ENCODE measurements at regions not wholly inside any gene's neighbourhood (a gene's known extent, or its start where the extent isn't known, plus 50 kb on each side); places are given as distances from the start of the nearest gene placed in this dataset.

DNA sequence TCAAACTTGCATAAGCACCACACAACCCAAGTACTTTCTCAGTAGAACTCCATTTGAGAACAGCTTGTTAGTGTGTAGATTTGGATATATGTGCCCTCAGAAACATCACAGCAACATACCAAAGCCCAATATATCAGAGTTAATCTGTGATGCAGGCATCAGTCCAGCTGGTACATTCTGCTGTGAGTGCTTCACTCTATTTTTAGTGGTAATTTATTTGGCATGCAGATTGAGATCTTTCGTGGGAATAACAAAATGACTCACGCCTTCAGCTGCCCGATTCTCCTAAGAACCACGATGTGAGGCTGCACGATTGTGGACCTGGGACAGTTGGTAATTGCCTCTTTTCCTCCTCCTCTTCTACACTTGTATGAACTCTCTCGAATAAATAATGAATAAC lies 730.7 kb downstream of the SQOR start:
- Histone ChIP-seq H3K9me3 (ENCODE audit: control insufficient read depth, low read depth, low read length) (no peaks in the 10 kb centered on the region), H3K23ac (ENCODE audit: insufficient read length, low read depth, low read length) (no peak overlapping the region), H2BK15ac (ENCODE audit: low read depth, low read length) (no peak overlapping the region), H3K14ac (ENCODE audit: insufficient read depth, low read length) (no peak overlapping the region), H4K20me1 (ENCODE audit: control insufficient read depth, insufficient read depth, insufficient read length) (no peaks in the 10 kb centered on the region), H3K4ac (ENCODE audit: low read depth, low read length) (no peak overlapping the region), H2AK5ac (ENCODE audit: insufficient read length, low read length) (no peak overlapping the region), H2AFZ (ENCODE audit: low read length) (no peak overlapping the region), H3K4me1 (ENCODE audit: insufficient read depth, low read length) (no peaks in the 10 kb centered on the region), H3K27ac (ENCODE audit: insufficient read length, low read depth, low read length) (no peak overlapping the region), H3K79me1 (ENCODE audit: insufficient read depth, low read depth, low read length, poor library complexity, severe bottlenecking) (no peaks in the 10 kb centered on the region), H4K8ac (replicated peaks; ENCODE audit: insufficient read length, low read depth, low read length) (no peak overlapping the region), H3T11ph (ENCODE audit: low read length) (no peak overlapping the region), H3K23me2 (ENCODE audit: insufficient read length, low read depth, low read length, poor library complexity, severe bottlenecking) (no peaks in the 10 kb centered on the region), H2BK20ac (ENCODE audit: low read depth, low read length, poor library complexity, severe bottlenecking) (no peak overlapping the region), H2BK12ac (ENCODE audit: insufficient read length, low read depth, low read length) (no peak overlapping the region), H3K56ac (ENCODE audit: insufficient read length, low read depth, low read length) (no peak overlapping the region), H3K9ac (ENCODE audit: extremely low read depth, insufficient read length, low read length) (no peak overlapping the region), H4K91ac (ENCODE audit: insufficient read length, low read depth, low read length) (no peak overlapping the region), H3K79me2 (ENCODE audit: insufficient read depth, low read length) (no peaks in the 10 kb centered on the region), H2BK120ac (ENCODE audit: low read depth, low read length, poor library complexity, severe bottlenecking) (no peak overlapping the region), H3K18ac (ENCODE audit: insufficient read length, low read depth, low read length) (no peak overlapping the region), H3K4me2 (ENCODE audit: insufficient read depth, insufficient read length, low read length) (no peak overlapping the region), H3K27me3 (ENCODE audit: insufficient read depth, low read length) (no peaks in the 10 kb centered on the region), H2BK5ac (ENCODE audit: insufficient read length, low read length) (no peak overlapping the region), H4K5ac (ENCODE audit: insufficient read length, low read depth, low read length) (no peak overlapping the region)
- H3K27me3 Mint-ChIP-seq (ENCODE audit: low read depth), result no peaks in the 10 kb centered on the region
- no peak for DNase-seq
- H3K4me3 Mint-ChIP-seq, result no peak overlapping the region
- H3K4me1 Mint-ChIP-seq, result no peaks in the 10 kb centered on the region
- no CpG with 5 or more reads among the region's 6 CpGs for WGBS (ENCODE audit: extremely low coverage, insufficient read length, low lambda C conversion rate)
- H3K36me3 Mint-ChIP-seq (ENCODE audit: insufficient read depth in 1 of 3, low read depth in 3 of 3), result no peaks in the 10 kb centered on the region
- peaks cover 0 to 2% of the 10 kb centered on the region in 2 experiments; a peak in 2 of 5 replicates for H3K9me3 Mint-ChIP-seq
- no peak overlapping the region for H3K27ac Mint-ChIP-seq
- TF ChIP-seq, protein P1, sequence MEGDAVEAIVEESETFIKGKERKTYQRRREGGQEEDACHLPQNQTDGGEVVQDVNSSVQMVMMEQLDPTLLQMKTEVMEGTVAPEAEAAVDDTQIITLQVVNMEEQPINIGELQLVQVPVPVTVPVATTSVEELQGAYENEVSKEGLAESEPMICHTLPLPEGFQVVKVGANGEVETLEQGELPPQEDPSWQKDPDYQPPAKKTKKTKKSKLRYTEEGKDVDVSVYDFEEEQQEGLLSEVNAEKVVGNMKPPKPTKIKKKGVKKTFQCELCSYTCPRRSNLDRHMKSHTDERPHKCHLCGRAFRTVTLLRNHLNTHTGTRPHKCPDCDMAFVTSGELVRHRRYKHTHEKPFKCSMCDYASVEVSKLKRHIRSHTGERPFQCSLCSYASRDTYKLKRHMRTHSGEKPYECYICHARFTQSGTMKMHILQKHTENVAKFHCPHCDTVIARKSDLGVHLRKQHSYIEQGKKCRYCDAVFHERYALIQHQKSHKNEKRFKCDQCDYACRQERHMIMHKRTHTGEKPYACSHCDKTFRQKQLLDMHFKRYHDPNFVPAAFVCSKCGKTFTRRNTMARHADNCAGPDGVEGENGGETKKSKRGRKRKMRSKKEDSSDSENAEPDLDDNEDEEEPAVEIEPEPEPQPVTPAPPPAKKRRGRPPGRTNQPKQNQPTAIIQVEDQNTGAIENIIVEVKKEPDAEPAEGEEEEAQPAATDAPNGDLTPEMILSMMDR (conservative IDR thresholded peaks at IDR 0.05), result no peak

Measured in H9 (cell line).